HCT116 (cell line): ENCODE measurements at regions not wholly inside any gene's neighbourhood (a gene's known extent, or its start where the extent isn't known, plus 50 kb on each side); places are given as distances from the start of the nearest gene placed in this dataset.

Experiments
- CTCF ChIP-seq, 3 experiments: fragments of 200-600 bp in 1 of 3; sonication (generic) in 1 of 3; IDR thresholded peaks in 2 of 3; conservative IDR thresholded peaks in 1 of 3; 2 replicates each; pipeline ENCODE4 v1.5.1; 2012 to 2017; ENCODE audit warnings: low read depth in 2 of 3, low read length in 2 of 3, antibody characterized with exemption in 1 of 3, borderline replicate concordance in 1 of 3, control low read depth in 1 of 3, mild to moderate bottlenecking in 1 of 3, mixed read lengths in 1 of 3, mixed run types in 1 of 3, moderate library complexity in 1 of 3; ENCODE audit not compliant: insufficient read depth in 1 of 3
- EZH2 ChIP-seq: fragments of 200-600 bp; sonication (generic); IDR thresholded peaks from 2 replicates; pipeline ENCODE4 v1.6.1; 2017; ENCODE audit warnings: antibody characterized with exemption, mixed run types
- POLR2A ChIP-seq: IDR thresholded peaks from 2 replicates; pipeline ENCODE4 v1.7.0; 2011; ENCODE audit warnings: borderline replicate concordance; ENCODE audit not compliant: insufficient read depth, insufficient read length; ENCODE audit errors: extremely low read depth
- RAD21 ChIP-seq: IDR thresholded peaks from 2 replicates; pipeline ENCODE4 v1.6.1; 2012; ENCODE audit warnings: low read depth, mild to moderate bottlenecking
- SIN3A ChIP-seq: IDR thresholded peaks from 2 replicates; pipeline ENCODE4 v1.6.1; 2012; ENCODE audit warnings: low read depth
- ZNF274 ChIP-seq: fragments of 200-500 bp; sonication (Bioruptor generic); IDR thresholded peaks from 2 replicates; pipeline ENCODE4 v1.6.1; 2014; ENCODE audit warnings: mild to moderate bottlenecking, low read depth, low read length, inconsistent platforms
- TF ChIP-seq, protein P1 (sequence below): IDR thresholded peaks from 2 replicates; pipeline ENCODE4 v1.6.1; 2012
- TF ChIP-seq, protein P2 (sequence below): IDR thresholded peaks from 2 replicates; pipeline ENCODE4 v1.6.1; 2012; ENCODE audit warnings: low read depth

GRCh38 chr1:106517224-106517623, 539.2 kb upstream of the PRMT6 start:
- TF ChIP-seq, protein P1, sequence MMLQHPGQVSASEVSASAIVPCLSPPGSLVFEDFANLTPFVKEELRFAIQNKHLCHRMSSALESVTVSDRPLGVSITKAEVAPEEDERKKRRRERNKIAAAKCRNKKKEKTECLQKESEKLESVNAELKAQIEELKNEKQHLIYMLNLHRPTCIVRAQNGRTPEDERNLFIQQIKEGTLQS: no peak
- no peak for TF ChIP-seq CTCF (IDR thresholded peaks at IDR 0.05 in 2 of 3, conservative IDR thresholded peaks at IDR 0.05 in 1 of 3; ENCODE audit: borderline replicate concordance in 1 of 3, insufficient read depth in 1 of 3, low read depth in 2 of 3, low read length in 2 of 3)
- TF ChIP-seq EZH2: no peak
- no peak for TF ChIP-seq POLR2A
- TF ChIP-seq, protein P2, sequence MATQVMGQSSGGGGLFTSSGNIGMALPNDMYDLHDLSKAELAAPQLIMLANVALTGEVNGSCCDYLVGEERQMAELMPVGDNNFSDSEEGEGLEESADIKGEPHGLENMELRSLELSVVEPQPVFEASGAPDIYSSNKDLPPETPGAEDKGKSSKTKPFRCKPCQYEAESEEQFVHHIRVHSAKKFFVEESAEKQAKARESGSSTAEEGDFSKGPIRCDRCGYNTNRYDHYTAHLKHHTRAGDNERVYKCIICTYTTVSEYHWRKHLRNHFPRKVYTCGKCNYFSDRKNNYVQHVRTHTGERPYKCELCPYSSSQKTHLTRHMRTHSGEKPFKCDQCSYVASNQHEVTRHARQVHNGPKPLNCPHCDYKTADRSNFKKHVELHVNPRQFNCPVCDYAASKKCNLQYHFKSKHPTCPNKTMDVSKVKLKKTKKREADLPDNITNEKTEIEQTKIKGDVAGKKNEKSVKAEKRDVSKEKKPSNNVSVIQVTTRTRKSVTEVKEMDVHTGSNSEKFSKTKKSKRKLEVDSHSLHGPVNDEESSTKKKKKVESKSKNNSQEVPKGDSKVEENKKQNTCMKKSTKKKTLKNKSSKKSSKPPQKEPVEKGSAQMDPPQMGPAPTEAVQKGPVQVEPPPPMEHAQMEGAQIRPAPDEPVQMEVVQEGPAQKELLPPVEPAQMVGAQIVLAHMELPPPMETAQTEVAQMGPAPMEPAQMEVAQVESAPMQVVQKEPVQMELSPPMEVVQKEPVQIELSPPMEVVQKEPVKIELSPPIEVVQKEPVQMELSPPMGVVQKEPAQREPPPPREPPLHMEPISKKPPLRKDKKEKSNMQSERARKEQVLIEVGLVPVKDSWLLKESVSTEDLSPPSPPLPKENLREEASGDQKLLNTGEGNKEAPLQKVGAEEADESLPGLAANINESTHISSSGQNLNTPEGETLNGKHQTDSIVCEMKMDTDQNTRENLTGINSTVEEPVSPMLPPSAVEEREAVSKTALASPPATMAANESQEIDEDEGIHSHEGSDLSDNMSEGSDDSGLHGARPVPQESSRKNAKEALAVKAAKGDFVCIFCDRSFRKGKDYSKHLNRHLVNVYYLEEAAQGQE: no peak
- TF ChIP-seq RAD21: no peak
- no peak for TF ChIP-seq ZNF274
- TF ChIP-seq SIN3A: no peak
